ENCODE measurements at regions not wholly inside any gene's neighbourhood (a gene's known extent, or its start where the extent isn't known, plus 50 kb on each side); places are given as distances from the start of the nearest gene placed in this dataset.

DNA sequence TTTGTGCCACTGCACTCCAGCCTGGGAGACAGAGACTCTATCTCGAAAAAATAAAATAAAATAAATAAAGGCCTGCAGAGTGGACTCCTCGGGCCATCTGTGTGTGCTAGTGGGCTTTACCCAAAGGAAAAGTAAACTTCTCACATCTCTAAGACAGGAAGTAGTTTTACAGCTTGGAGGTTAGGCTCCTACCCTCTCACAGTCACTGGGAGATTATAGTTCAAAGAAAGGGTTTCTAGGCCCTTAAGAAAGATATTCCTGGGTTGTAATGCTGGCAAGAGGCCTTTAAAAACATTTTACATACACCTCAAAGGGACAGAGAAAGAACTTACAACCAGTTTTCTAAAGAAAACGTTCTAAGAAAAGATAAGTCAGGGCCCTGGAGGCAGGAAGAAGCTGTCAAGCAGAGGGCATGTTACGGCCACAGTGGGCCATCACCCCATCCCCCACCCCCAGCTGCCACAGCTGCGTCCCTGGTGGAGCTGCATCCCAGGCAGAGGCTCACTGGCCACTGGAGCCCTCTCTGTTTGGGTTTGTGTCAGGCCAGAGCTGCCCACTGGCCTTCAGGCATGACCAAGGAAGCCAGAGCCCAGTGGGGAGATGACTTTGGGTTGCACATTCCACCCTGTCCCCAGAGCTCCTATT lies 78.1 kb upstream of the CDK20 start:
- Histone ChIP-seq H3K79me2 (replicated peaks; ENCODE audit: insufficient read depth, low read length) (no peaks in the 10 kb centered on the region), H3K9me2 (ENCODE audit: insufficient read depth, low read length) (no peaks in the 10 kb centered on the region), H4K20me1 (ENCODE audit: insufficient read depth) (no peaks in the 10 kb centered on the region), H3K27ac (ENCODE audit: low read length) (no peak overlapping the region), H2AFZ (ENCODE audit: low read depth, low read length) (no peak overlapping the region), H3F3A (ENCODE audit: insufficient read depth, low read length, poor library complexity, severe bottlenecking) (no peaks in the 10 kb centered on the region), H3K36me3 (ENCODE audit: insufficient read depth, low read length) (no peaks in the 10 kb centered on the region), H3K9me3 (ENCODE audit: low read length) (no peaks in the 10 kb centered on the region), H3K4me2 (ENCODE audit: low read length) (no peak overlapping the region), H3K27me3 (ENCODE audit: insufficient read depth, low read depth, low read length) (no peaks in the 10 kb centered on the region), H3K9ac (ENCODE audit: low read length) (no peak overlapping the region), H3K4me3 (ENCODE audit: low read length) (no peak overlapping the region)
- TF ChIP-seq, protein P1, sequence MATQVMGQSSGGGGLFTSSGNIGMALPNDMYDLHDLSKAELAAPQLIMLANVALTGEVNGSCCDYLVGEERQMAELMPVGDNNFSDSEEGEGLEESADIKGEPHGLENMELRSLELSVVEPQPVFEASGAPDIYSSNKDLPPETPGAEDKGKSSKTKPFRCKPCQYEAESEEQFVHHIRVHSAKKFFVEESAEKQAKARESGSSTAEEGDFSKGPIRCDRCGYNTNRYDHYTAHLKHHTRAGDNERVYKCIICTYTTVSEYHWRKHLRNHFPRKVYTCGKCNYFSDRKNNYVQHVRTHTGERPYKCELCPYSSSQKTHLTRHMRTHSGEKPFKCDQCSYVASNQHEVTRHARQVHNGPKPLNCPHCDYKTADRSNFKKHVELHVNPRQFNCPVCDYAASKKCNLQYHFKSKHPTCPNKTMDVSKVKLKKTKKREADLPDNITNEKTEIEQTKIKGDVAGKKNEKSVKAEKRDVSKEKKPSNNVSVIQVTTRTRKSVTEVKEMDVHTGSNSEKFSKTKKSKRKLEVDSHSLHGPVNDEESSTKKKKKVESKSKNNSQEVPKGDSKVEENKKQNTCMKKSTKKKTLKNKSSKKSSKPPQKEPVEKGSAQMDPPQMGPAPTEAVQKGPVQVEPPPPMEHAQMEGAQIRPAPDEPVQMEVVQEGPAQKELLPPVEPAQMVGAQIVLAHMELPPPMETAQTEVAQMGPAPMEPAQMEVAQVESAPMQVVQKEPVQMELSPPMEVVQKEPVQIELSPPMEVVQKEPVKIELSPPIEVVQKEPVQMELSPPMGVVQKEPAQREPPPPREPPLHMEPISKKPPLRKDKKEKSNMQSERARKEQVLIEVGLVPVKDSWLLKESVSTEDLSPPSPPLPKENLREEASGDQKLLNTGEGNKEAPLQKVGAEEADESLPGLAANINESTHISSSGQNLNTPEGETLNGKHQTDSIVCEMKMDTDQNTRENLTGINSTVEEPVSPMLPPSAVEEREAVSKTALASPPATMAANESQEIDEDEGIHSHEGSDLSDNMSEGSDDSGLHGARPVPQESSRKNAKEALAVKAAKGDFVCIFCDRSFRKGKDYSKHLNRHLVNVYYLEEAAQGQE (IDR thresholded peaks at IDR 0.05; ENCODE audit: borderline replicate concordance): no peak
- TF ChIP-seq SMC3 (conservative IDR thresholded peaks at IDR 0.05; ENCODE audit: poor library complexity) (no peak), EP300 (conservative IDR thresholded peaks at IDR 0.05; ENCODE audit: poor library complexity, severe bottlenecking) (no peak), MXI1 (conservative IDR thresholded peaks at IDR 0.05; ENCODE audit: poor library complexity, severe bottlenecking) (no peak), EZH2 (IDR thresholded peaks at IDR 0.05; ENCODE audit: borderline replicate concordance, insufficient read depth, low read length, poor library complexity, severe bottlenecking) (no peak), TAF1 (IDR thresholded peaks at IDR 0.05; ENCODE audit: low read depth) (no peak), POLR2AphosphoS5 (IDR thresholded peaks at IDR 0.05) (no peak), RAD21 (conservative IDR thresholded peaks at IDR 0.05) (no peak)
- TF ChIP-seq, protein P2, sequence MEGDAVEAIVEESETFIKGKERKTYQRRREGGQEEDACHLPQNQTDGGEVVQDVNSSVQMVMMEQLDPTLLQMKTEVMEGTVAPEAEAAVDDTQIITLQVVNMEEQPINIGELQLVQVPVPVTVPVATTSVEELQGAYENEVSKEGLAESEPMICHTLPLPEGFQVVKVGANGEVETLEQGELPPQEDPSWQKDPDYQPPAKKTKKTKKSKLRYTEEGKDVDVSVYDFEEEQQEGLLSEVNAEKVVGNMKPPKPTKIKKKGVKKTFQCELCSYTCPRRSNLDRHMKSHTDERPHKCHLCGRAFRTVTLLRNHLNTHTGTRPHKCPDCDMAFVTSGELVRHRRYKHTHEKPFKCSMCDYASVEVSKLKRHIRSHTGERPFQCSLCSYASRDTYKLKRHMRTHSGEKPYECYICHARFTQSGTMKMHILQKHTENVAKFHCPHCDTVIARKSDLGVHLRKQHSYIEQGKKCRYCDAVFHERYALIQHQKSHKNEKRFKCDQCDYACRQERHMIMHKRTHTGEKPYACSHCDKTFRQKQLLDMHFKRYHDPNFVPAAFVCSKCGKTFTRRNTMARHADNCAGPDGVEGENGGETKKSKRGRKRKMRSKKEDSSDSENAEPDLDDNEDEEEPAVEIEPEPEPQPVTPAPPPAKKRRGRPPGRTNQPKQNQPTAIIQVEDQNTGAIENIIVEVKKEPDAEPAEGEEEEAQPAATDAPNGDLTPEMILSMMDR (IDR thresholded peaks at IDR 0.05; ENCODE audit: poor library complexity, severe bottlenecking): no peak

DNA sequence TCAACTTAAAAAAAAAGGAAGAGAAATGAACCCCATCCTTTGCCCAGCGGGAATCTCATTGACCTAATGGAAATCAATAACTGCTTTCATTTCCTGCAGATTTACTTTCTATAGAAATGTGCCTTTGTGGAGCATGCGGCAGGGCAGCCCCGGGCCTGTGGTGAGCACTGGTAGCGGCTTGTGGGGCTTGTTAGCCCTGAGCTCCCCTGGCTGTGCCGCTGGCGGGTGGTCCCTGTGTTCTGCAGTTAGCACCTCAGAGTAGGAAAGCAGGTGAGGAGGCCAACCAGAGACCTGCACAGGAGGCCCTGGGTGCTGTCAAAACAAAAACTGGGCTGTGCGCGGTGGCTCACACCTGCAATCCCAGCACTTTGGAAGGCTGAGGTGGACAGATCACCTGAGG lies 76.8 kb upstream of the CDK20 start:
- no peaks in the 10 kb centered on the region for H3K9me2 ChIP-seq (ENCODE audit: insufficient read depth, low read length)
- H2AFZ ChIP-seq (ENCODE audit: low read depth, low read length): no peak overlapping the region
- H3K27me3 ChIP-seq (ENCODE audit: insufficient read depth, low read depth, low read length): no peaks in the 10 kb centered on the region
- H3K79me2 ChIP-seq (replicated peaks; ENCODE audit: insufficient read depth, low read length): no peaks in the 10 kb centered on the region
- H3K9me3 ChIP-seq (ENCODE audit: low read length): no peaks in the 10 kb centered on the region
- no peaks in the 10 kb centered on the region for H4K20me1 ChIP-seq (ENCODE audit: insufficient read depth)
- no peak overlapping the region for H3K4me2 ChIP-seq (ENCODE audit: low read length)
- H3K27ac ChIP-seq (ENCODE audit: low read length): no peak overlapping the region
- no peaks in the 10 kb centered on the region for H3F3A ChIP-seq (ENCODE audit: insufficient read depth, low read length, poor library complexity, severe bottlenecking)
- H3K36me3 ChIP-seq (ENCODE audit: insufficient read depth, low read length): no peaks in the 10 kb centered on the region
- H3K9ac ChIP-seq (ENCODE audit: low read length): no peak overlapping the region
- TF ChIP-seq TAF1 (IDR thresholded peaks at IDR 0.05; ENCODE audit: low read depth) (no peak), EZH2 (IDR thresholded peaks at IDR 0.05; ENCODE audit: borderline replicate concordance, insufficient read depth, low read length, poor library complexity, severe bottlenecking) (no peak), EP300 (conservative IDR thresholded peaks at IDR 0.05; ENCODE audit: poor library complexity, severe bottlenecking) (no peak), SMC3 (conservative IDR thresholded peaks at IDR 0.05; ENCODE audit: poor library complexity) (no peak), POLR2AphosphoS5 (IDR thresholded peaks at IDR 0.05) (no peak), MXI1 (conservative IDR thresholded peaks at IDR 0.05; ENCODE audit: poor library complexity, severe bottlenecking) (no peak), RAD21 (conservative IDR thresholded peaks at IDR 0.05) (no peak)
- TF ChIP-seq, protein P2 (IDR thresholded peaks at IDR 0.05; ENCODE audit: poor library complexity, severe bottlenecking): no peak
- TF ChIP-seq, protein P1 (IDR thresholded peaks at IDR 0.05; ENCODE audit: borderline replicate concordance): no peak
- H3K4me3 ChIP-seq (ENCODE audit: low read length): no peak overlapping the region
